GM12878 (cell line): ENCODE measurements at regions not wholly inside any gene's neighbourhood (a gene's known extent, or its start where the extent isn't known, plus 50 kb on each side); places are given as distances from the start of the nearest gene placed in this dataset.

Source experiments
- ATF7 ChIP-seq: fragments of 450-650 bp; IDR thresholded peaks from 2 replicates; pipeline ENCODE4 v1.6.1; 2016; ENCODE audit warnings: low read depth, mild to moderate bottlenecking
- BMI1 ChIP-seq: fragments of 450-650 bp; IDR thresholded peaks from 2 replicates; pipeline ENCODE4 v1.6.1; 2016; ENCODE audit warnings: mild to moderate bottlenecking, moderate library complexity, borderline replicate concordance
- CREM ChIP-seq: IDR thresholded peaks from 2 replicates; pipeline ENCODE4 v1.6.1; 2014; ENCODE audit warnings: antibody characterized with exemption, low read depth
- FOXK2 ChIP-seq: fragments of 450-650 bp; IDR thresholded peaks from 2 replicates; pipeline ENCODE4 v1.6.1; 2017; ENCODE audit warnings: mild to moderate bottlenecking, moderate library complexity
- HDAC6 ChIP-seq: fragments of 200-600 bp; sonication (generic); IDR thresholded peaks from one replicate; pipeline ENCODE4 v1.8.0; 2017; ENCODE audit warnings: antibody characterized with exemption; ENCODE audit not compliant: unreplicated experiment
- IKZF1 ChIP-seq: fragments of 450-650 bp; conservative IDR thresholded peaks from 2 replicates; pipeline ENCODE4 v1.6.1; 2017; ENCODE audit warnings: antibody characterized with exemption, mild to moderate bottlenecking
- MEF2A ChIP-seq: IDR thresholded peaks from 2 replicates; pipeline ENCODE4 v1.6.1; 2011; ENCODE audit warnings: low read depth, mild to moderate bottlenecking, low read length, moderate library complexity; ENCODE audit not compliant: insufficient read depth
- MEF2B ChIP-seq: fragments of 450-650 bp; IDR thresholded peaks from 2 replicates; pipeline ENCODE4 v1.6.1; 2018; ENCODE audit warnings: mild to moderate bottlenecking, moderate library complexity; ENCODE audit not compliant: partially characterized antibody, poor library complexity, severe bottlenecking
- POLR2A ChIP-seq: IDR thresholded peaks from 2 replicates; pipeline ENCODE4 v1.6.1; 2011; ENCODE audit warnings: low read depth, mild to moderate bottlenecking, low read length
- POLR2AphosphoS5 ChIP-seq: IDR thresholded peaks from 2 replicates; pipeline ENCODE4 v1.6.1; 2011; ENCODE audit warnings: mild to moderate bottlenecking, low read length, inconsistent platforms
- SP1 ChIP-seq: IDR thresholded peaks from one replicate; pipeline ENCODE4 v1.6.1; 2011; ENCODE audit warnings: low read depth, low read length
- SUZ12 ChIP-seq: fragments of 200-600 bp; sonication (generic); IDR thresholded peaks from one replicate; pipeline ENCODE4 v1.6.1; 2018; ENCODE audit warnings: antibody characterized with exemption, mild to moderate bottlenecking; ENCODE audit not compliant: unreplicated experiment
- ZNF274 ChIP-seq: IDR thresholded peaks from one replicate; pipeline ENCODE4 v1.8.0; 2011; ENCODE audit not compliant: insufficient read length, insufficient read depth
- TF ChIP-seq, protein P1 (sequence below): IDR thresholded peaks from 2 replicates; pipeline ENCODE4 v1.6.1; 2012; ENCODE audit warnings: low read length, inconsistent platforms
- TF ChIP-seq, protein P2 (sequence below): fragments of 450-650 bp; formaldehyde crosslinking; IDR thresholded peaks from 2 replicates; pipeline ENCODE4 v1.5.0; 2022; ENCODE audit warnings: mild to moderate bottlenecking, missing genetic modification characterization
- TF ChIP-seq, protein P3 (sequence below): fragments of 450-650 bp; IDR thresholded peaks from 2 replicates; pipeline ENCODE4 v1.6.1; 2017; ENCODE audit warnings: mild to moderate bottlenecking, moderate library complexity
- TF ChIP-seq, protein P4 (sequence below): fragments of 450-650 bp; IDR thresholded peaks from 2 replicates; pipeline ENCODE4 v1.6.1; 2016; ENCODE audit warnings: mild to moderate bottlenecking, moderate library complexity, borderline replicate concordance

DNA sequence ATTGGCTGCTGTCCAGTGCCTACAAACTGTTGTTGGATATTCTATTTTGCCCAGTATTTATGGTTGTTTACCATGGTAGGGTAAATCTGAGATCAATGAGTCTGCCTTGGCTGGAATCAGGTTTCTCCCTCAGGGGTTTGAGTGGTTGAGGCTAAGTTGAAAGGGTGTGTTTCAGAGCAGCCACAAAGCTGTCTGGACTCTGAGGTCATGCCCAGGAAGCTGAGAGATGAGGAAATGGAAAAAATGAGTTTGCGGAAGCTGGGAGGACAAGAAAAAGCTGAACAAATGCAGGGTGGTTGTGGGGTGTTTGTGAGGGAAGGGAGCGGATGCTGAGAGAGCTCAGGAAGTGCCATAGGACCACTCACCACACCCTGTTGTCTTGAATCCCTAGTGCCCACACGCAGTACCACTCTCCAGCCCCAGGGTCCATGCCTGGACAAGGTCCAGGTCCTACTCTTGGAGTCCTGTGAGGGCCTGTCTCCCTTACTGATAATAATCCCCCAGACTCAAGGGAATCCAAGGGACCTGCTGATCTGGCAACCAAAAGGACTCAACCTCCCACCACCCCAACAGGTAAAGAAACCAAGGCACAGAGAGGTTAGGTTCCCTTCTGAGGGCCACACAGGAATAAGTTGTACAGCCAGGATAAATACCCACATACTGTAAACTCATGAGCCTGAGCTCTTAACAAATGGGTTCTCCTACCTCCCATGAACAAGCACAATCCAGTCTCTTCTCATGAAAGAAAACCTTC, 81.6 kb downstream of the PPCDC start (continued):
- TF ChIP-seq, protein P1, sequence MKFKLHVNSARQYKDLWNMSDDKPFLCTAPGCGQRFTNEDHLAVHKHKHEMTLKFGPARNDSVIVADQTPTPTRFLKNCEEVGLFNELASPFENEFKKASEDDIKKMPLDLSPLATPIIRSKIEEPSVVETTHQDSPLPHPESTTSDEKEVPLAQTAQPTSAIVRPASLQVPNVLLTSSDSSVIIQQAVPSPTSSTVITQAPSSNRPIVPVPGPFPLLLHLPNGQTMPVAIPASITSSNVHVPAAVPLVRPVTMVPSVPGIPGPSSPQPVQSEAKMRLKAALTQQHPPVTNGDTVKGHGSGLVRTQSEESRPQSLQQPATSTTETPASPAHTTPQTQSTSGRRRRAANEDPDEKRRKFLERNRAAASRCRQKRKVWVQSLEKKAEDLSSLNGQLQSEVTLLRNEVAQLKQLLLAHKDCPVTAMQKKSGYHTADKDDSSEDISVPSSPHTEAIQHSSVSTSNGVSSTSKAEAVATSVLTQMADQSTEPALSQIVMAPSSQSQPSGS = peak; percentile 86
- TF ChIP-seq BMI1 (no peak), ATF7 (peak; percentile 99), ZNF274 (no peak), IKZF1 (peak; percentile 93), HDAC6 (no peak), SP1 (no peak), MEF2B (peak; percentile 63), POLR2A (no peak; the same call in 1 of the 2 replicates), POLR2AphosphoS5 (no peak), FOXK2 (no peak), SUZ12 (no peak), CREM (peak; percentile 94), MEF2A (0 out of 2 replicates have a peak, but pooled peaks have one; percentile 48)
- TF ChIP-seq, protein P2, sequence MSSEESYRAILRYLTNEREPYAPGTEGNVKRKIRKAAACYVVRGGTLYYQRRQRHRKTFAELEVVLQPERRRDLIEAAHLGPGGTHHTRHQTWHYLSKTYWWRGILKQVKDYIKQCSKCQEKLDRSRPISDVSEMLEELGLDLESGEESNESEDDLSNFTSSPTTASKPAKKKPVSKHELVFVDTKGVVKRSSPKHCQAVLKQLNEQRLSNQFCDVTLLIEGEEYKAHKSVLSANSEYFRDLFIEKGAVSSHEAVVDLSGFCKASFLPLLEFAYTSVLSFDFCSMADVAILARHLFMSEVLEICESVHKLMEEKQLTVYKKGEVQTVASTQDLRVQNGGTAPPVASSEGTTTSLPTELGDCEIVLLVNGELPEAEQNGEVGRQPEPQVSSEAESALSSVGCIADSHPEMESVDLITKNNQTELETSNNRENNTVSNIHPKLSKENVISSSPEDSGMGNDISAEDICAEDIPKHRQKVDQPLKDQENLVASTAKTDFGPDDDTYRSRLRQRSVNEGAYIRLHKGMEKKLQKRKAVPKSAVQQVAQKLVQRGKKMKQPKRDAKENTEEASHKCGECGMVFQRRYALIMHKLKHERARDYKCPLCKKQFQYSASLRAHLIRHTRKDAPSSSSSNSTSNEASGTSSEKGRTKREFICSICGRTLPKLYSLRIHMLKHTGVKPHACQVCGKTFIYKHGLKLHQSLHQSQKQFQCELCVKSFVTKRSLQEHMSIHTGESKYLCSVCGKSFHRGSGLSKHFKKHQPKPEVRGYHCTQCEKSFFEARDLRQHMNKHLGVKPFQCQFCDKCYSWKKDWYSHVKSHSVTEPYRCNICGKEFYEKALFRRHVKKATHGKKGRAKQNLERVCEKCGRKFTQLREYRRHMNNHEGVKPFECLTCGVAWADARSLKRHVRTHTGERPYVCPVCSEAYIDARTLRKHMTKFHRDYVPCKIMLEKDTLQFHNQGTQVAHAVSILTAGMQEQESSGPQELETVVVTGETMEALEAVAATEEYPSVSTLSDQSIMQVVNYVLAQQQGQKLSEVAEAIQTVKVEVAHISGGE (CRISPR knock-in tag) = no peak
- TF ChIP-seq, protein P3, sequence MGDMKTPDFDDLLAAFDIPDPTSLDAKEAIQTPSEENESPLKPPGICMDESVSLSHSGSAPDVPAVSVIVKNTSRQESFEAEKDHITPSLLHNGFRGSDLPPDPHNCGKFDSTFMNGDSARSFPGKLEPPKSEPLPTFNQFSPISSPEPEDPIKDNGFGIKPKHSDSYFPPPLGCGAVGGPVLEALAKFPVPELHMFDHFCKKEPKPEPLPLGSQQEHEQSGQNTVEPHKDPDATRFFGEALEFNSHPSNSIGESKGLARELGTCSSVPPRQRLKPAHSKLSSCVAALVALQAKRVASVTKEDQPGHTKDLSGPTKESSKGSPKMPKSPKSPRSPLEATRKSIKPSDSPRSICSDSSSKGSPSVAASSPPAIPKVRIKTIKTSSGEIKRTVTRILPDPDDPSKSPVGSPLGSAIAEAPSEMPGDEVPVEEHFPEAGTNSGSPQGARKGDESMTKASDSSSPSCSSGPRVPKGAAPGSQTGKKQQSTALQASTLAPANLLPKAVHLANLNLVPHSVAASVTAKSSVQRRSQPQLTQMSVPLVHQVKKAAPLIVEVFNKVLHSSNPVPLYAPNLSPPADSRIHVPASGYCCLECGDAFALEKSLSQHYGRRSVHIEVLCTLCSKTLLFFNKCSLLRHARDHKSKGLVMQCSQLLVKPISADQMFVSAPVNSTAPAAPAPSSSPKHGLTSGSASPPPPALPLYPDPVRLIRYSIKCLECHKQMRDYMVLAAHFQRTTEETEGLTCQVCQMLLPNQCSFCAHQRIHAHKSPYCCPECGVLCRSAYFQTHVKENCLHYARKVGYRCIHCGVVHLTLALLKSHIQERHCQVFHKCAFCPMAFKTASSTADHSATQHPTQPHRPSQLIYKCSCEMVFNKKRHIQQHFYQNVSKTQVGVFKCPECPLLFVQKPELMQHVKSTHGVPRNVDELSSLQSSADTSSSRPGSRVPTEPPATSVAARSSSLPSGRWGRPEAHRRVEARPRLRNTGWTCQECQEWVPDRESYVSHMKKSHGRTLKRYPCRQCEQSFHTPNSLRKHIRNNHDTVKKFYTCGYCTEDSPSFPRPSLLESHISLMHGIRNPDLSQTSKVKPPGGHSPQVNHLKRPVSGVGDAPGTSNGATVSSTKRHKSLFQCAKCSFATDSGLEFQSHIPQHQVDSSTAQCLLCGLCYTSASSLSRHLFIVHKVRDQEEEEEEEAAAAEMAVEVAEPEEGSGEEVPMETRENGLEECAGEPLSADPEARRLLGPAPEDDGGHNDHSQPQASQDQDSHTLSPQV = no peak
- TF ChIP-seq, protein P4, sequence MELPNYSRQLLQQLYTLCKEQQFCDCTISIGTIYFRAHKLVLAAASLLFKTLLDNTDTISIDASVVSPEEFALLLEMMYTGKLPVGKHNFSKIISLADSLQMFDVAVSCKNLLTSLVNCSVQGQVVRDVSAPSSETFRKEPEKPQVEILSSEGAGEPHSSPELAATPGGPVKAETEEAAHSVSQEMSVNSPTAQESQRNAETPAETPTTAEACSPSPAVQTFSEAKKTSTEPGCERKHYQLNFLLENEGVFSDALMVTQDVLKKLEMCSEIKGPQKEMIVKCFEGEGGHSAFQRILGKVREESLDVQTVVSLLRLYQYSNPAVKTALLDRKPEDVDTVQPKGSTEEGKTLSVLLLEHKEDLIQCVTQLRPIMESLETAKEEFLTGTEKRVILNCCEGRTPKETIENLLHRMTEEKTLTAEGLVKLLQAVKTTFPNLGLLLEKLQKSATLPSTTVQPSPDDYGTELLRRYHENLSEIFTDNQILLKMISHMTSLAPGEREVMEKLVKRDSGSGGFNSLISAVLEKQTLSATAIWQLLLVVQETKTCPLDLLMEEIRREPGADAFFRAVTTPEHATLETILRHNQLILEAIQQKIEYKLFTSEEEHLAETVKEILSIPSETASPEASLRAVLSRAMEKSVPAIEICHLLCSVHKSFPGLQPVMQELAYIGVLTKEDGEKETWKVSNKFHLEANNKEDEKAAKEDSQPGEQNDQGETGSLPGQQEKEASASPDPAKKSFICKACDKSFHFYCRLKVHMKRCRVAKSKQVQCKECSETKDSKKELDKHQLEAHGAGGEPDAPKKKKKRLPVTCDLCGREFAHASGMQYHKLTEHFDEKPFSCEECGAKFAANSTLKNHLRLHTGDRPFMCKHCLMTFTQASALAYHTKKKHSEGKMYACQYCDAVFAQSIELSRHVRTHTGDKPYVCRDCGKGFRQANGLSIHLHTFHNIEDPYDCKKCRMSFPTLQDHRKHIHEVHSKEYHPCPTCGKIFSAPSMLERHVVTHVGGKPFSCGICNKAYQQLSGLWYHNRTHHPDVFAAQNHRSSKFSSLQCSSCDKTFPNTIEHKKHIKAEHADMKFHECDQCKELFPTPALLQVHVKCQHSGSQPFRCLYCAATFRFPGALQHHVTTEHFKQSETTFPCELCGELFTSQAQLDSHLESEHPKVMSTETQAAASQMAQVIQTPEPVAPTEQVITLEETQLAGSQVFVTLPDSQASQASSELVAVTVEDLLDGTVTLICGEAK = peak; percentile 27; the same call in 1 of the 2 replicates
